GM21786 (cell line): ENCODE measurements at regions not wholly inside any gene's neighbourhood (a gene's known extent, or its start where the extent isn't known, plus 50 kb on each side); places are given as distances from the start of the nearest gene placed in this dataset.

Source experiments
- ATAC-seq: cut with Tn5 transposase; IDR thresholded peaks from one replicate; pipeline ENCODE4 v1.9.1; 2021; ENCODE audit not compliant: unreplicated experiment

DNA sequence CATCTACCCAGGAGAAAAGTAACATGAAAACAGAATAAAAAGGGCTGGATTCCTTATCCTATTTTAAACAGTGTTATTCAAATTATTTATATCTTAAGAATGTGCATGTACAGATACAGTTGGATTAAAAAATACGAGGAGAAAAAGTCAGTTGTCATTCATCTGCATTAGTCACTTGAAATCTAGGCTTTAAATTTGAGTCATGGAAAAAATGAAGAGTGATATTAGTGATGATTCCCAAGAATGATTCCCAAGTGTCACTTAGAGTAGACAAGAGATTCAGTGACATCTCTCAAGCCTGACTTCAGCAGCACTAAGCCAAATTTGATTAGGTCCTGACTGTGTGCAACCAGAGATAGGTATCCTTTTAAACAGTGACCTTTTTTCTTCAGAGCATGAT lies 394.2 kb downstream of the IRS1 start:
- ATAC-seq: no peak

DNA sequence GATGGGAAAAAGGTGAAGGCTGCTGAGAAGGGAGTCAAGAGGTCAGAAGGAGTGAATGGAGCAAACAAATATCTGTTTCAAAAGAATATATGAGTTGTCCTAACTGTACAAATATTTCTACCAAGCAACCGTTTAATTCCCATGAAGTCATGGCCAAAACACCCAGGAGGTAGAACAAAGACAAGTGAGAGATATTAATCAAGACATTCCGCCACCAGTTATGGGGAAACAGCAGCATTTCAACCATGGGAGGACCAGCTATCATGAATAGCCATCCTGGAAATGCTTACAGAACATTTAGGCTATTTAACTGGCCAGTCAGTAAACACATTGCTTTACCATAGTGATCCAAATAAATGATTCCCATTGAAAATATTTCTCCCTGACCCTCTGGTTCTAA lies 396.3 kb downstream of the IRS1 start:
- no peak for ATAC-seq

DNA sequence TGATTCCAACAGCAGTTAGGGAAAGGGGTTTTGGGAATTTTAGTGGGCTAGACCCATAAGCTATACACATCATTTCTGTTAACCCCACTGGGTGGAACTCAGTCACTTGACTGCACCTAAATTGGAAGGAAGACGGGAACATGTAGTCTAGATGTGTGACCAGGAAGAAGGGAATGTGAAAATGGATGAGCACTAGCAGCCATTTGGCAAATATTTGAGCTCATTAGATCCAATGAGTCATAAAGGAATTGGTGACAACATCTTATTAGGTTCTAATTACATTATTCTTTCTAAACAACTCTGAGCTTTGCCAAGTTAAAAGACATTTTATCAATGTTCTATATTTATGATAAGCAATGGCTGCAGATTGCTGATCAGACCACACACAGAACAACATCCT lies 400.6 kb downstream of the IRS1 start:
- ATAC-seq: no peak

DNA sequence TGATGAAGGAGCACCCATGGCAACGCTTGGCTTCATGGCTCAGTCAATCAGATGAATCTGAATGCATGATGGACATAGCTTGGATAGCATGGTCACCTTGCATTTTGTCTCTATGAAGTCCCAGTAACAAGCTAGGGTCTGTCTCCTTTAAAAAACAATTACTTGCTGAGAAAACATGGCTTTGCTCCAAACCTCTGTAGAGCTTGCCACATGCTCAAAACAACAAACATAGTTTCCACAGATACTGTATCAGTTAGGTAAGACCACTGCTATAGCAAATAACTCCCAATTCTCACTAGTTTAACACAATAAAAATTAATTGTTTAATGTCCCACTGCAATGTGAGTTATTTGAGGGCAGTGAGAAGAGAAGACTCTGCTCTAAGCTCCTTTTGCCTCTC lies 401.0 kb downstream of the IRS1 start:
- ATAC-seq: no peak

DNA sequence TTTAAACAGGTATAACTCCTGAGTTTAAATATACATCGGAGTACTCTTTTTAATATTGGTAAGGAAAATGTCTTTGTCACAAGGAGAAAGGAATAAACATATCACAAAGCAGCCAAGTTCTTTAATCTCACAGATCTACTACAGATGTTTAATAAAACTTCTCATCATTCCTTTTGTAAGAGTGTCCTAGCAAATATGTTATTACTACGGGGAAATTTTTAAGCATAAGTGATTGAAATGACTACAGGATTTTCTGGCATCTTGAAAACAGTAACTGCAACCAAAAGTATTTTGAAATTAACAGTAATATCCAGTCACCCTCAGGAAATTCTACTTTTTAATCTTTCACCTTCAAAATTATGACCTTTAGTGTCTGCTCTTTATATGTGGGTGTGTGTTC lies 403.1 kb downstream of the IRS1 start:
- no peak for ATAC-seq

DNA sequence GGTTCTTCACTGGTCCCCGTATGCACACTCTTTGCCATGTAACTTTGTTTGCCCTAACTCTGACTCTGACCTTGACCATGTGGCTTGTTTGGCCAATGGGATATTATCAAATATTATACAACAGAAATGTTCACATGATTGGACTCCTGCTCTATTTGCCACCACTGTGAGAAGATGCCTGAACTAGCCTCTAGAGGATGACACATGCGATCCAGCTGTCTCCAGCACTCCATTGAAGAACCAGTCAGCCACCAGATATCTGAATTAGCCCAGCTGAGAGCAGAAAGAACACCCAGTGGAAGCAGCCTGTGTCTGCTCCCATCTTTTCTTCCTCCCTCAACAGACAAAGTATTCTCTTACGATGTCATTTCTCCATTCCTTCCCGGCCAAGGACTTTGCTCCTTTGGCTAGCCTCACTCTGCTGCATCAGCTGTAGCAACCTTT lies 412.1 kb downstream of the IRS1 start:
- ATAC-seq: no peak

DNA sequence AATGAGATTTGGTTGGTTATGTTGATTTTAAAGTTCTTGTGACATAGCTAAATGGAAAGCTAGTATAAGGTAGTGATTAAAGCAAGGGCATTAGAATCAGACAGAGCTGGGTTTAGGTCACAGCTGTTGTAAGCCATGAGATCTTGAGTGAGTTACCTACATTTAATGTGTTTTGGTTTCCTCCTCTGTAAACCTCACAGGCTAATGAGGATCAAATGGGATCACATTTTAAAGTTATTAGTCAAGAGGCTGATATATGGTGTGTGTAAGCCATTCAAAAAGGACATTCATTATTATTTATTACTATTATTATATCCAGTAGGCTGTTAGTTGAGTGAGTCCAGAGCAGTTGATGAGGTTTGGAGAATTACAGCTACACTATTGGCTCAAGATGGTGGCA lies 416.2 kb downstream of the IRS1 start:
- ATAC-seq: no peak

DNA sequence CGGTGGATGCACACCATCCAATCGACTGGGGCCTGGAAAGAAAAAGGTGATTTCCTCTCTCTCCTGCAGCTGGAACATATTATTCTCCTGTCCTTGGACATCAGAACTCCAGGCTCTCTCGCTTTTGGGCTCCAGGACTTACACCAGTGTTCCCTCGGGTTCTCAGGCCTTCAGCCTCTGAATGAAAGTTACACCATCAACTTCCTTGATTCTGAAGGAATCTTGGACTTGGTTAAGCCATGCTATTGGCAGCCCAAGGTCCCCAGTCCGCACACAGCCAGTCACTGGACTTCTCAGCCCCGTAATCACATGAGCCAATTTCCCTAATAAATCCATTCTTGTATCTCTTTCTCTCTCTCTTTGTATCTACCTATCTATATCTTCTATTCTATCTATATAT lies 418.9 kb downstream of the IRS1 start:
- ATAC-seq: no peak

DNA sequence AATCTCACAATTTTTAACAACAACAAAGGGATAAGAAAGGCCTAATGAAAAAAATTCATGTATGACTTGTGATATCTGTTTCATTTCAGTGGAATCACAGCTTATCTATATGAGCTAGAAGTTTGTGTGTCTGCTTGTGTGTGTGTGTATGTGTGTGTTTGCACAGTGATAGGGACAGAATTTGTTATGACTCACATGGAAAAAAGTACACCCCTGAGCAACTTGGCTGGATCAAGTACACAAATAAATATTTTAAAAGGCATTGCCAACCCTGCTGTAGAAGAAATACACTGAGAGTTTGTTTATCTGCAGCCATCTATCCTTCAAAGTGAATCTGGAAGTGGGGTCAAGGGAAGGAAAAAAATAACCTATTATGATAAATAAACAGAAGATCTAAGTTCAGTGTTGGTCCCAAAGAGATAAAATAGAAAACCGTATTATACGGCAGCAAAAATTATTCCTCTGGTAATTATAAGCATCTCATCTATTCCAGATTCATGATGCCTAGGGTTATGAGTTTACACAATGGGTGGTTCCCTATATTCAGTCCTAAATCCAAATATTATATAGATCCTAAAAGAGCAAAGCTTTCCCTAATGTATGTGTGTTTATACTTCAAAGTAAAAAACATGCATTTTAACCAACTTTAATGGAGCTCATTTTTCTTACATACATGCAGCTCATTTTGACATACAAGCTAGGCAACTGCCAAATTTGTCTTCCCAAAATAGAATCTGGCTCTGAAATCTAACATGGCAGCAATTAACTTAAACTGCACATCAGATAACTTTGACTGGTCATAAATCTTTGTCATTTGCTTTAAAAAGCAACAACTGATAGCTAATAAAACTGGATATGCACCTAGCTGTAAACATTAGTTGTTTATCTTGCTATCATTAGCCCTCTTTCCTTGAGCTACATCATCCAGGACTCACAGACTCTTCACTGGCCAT lies 420.6 kb downstream of the IRS1 start:
- no peak for ATAC-seq

DNA sequence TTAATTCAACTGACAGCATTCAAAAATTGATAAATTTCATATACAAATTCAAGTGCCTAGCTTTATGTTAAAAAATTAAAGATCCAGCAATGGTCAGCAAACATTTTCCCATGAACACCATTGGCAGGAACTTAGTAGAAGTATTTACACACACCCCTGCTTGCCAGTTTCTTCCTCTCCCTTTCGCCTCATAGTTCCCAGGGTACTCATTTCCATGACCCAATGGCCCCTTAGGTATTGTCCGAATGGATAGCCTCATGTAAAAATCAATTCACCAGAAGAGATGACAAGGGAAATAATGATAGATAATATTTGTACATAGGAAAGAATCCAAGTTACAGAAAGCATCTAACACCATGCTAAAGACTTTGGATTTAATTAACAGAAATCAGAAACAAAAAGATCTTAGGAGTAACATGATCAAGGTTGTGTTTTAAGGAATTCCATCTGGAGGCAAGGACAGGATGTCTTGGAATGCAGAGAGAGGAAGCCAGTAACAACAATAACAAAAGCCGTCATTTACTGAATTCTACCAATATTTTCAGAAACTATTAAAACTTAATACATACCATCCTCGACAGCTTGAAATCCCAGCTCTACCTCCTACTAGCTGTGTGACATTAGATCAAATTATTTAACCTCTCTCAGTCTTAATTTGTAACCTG lies 423.0 kb downstream of the IRS1 start:
- no peak for ATAC-seq

DNA sequence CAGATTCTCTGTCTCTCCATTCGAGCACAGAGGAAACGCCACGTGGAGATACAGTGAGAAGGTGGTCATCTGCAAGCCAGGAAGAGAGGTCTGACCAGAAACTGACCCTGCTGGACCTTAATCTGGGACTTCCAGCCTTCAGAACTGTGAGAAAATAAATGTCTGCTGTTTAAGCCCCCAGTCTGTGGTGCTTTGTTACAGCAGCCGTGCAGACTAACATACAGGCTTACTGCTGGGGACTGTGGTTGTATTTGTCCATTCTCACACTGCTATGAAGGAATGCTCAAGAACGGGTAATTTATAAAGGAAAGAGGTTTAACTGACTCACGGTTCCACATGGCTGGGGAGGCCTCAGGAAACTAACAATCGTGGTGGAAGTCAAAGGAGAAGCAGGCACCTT lies 432.7 kb downstream of the IRS1 start:
- ATAC-seq: no peak

DNA sequence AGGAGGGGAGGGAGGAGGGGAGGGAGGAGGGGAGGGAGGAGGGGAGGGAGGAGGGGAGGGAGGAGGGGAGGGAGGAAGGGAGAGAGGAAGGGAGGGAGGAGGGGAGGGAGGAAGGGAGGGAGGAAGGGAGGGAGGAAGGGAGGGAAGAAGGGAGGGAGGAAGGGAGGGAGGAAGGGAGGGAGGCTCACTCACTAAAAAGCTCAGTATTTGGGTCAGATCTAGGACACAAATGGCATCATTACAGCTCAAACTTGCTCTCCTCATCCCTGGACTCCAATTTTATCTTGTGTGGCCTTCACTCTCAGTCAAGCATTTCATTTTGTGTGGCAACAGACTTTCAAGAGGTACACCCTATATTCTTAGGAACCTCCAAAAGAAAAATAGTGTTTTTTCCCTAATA lies 435.4 kb downstream of the IRS1 start:
- ATAC-seq: no peak

DNA sequence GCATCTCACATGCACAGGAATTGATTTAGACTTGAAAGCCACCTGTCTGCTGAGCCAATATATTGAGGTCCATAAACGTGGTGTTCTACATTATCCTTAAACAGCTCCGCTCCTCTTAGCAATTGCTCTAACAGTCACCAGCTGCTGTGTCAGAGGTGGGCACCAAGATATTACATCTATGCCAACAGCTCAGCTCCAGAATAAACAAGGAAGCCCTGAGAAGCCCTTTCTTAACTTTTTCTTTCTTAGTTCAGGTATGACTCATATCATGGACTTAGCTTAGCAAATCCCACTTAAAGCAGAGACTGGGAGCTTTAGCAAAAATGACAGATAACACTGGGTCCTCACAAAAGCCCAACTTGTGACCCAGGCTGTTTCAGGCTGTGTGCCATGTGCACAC lies 436.6 kb downstream of the IRS1 start:
- no peak for ATAC-seq

DNA sequence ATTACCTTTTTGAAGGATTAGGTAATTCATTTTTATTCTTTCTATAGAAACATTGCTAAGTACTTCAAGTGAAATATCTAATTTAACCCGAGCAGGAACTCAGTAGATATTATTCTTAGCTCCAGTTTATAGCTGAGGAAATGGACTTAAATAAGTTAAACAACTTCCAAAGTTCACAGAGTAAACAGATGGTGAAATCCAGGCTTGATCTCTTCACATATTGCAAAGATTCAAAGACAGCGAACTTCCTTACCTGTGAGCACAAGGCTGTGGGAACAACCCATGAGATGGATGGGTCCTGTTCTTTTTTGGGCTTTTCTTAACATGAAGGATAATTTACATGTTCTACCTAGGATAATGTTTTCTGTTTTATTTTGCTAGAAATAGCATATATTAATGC lies 439.0 kb downstream of the IRS1 start:
- no peak for ATAC-seq

DNA sequence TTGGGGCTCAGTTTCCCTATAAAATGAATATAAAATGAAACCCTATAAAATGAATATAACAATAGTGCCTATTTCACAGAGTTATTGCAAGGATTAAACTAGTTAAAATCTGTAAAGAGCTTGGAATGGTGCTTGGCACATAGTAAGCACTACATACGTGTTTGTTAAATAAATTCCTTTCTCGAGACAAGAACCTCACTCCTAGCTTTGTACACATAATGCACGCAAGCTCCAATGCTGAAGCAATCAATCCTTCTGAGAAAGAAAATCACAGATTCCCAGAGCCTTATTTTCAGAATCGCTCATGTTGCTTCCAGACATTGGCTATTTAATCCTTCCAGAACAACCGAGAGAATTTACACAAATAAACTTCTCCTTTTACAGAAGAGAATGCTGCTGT lies 440.9 kb downstream of the IRS1 start:
- ATAC-seq: no peak

DNA sequence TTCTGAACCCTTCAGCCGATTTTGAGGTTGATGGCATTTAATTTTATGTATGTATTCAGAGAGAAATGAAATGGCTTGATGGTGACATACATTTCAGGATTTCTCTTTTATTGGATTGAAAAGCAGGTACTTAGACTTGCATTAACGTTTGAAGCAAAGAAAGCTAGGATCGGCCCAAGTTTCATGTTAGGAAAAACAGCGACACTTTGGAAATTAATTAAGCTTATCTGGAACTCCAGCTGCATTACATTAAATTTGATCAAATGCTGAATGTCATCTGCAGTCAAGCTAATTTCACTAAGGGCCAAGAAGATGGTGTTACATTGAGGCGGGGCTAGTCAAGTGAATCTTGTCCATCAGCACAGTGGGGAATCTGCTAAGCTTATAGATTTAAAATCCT lies 441.8 kb downstream of the IRS1 start:
- no peak for ATAC-seq

DNA sequence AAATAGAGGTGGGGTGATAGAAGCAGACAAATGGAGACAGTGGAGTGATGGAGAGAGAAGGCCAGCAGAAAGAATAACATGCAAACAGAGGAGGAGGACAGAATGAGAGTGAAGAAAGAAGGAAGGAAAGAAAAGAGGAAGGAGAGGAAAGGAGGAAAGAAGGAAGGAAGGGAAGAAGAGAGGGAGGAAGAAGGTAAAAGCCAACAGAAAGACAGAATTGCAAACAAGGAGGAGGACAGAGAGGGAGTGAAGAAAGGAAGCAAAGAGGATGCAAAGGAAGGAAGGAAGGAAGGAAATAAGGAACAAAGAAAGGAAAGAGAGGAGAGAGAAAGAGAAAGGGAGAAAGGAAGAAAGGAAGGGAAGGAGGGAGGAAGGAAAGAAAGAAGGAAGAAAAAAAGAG lies 444.0 kb downstream of the IRS1 start:
- no peak for ATAC-seq

DNA sequence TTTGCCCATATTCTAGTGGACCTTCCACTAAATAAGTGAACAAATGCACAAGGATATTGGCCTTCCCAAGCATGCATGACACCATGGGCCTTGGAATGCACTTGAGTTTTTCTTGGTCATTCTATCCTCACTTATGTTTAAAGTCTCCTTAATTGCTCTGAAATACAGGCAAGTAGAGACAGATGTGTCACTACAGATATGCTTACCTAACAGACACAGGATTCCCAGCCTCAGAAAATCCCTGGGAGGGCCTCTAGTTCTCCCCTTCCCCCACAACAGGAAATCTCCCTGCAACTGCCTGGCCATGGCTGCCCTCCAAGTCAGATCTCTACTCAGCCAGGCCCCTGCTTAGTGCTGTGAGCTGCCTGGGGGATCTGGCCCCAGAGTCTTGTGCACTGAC lies 445.2 kb downstream of the IRS1 start:
- ATAC-seq: no peak

DNA sequence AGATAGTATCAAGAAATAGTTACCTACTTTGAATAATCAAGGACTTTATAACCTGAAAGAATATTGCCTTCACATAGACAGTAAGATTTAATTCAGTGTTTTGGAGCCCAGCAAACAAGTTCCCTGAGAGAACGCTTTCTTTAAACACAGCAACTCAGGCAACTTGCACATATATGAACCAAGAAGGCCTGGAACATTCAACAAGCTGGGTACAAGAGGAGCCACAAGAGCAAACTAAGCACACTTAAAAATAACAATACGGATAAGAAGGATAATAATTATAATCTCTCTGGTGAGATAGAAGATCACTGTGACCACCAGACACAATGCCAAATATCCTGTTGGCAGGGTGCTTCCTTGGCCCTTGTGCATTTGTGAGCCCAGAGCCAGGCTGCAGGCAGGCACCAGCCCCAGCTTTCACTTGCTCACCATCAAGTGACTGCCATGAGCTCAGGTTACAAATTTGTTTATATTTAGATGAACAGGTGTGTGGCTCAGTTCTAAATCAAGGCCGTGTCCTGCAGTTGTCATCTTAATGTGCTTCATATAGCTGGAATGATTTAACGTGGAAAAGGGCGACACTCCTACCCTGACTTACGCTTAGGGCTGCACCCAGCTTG lies 446.6 kb downstream of the IRS1 start:
- no peak for ATAC-seq

DNA sequence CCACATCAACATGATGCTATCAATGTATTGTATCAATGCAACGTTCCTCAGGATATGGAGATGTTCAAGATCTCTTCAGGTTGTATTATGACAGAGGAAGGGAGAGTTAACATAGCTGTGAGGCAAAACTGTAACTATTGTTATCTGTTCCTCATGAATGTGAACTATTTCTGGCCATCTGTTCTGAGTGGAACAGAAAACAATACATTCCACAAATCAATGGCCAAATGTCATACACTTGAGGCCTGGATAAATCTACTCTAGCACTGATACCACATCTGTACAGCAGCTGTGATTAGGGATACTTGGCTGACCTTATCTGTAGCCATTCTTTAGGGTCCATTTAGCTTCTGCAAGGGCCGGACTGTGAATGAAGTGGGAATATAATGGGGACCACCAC lies 447.9 kb downstream of the IRS1 start:
- ATAC-seq: no peak

DNA sequence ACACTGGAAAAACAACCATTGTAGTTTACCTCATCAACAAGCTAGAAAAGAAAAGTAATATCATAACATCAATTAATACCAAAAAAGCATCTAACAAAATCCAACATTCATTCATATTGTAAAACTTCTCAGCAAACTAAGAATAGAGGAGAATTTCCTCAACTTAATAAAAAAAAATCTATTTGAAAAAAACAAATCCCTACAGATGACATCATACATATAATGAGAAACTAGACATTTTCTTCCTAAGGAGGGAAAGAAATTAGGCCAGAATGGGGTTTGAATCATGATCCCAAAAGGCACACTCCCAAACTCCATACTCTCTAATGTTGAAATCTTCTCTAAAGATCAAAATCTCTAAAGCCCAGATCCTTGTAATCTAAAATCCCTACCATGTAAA lies 460.0 kb downstream of the IRS1 start:
- no peak for ATAC-seq

DNA sequence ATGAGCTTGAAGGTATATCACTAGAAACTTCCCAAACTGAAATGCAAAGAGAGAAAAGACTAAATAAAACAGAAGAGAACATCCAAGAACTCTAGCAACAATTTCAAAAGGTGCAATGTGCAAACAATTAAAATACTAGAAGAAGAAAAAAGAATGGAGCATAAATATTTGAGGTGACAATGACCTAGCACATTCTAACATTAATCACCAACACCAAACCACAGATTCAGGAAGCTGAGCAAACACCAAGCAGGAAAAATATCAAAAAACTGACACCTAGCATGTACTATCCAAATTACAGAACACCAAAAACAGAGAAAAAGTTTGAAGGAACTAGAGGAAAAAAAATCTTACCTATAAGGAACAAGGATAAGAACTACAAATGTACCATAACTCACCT lies 460.8 kb downstream of the IRS1 start:
- ATAC-seq: no peak
